ENCODE measurements at regions not wholly inside any gene's neighbourhood (a gene's known extent, or its start where the extent isn't known, plus 50 kb on each side); places are given as distances from the start of the nearest gene placed in this dataset.

DNA sequence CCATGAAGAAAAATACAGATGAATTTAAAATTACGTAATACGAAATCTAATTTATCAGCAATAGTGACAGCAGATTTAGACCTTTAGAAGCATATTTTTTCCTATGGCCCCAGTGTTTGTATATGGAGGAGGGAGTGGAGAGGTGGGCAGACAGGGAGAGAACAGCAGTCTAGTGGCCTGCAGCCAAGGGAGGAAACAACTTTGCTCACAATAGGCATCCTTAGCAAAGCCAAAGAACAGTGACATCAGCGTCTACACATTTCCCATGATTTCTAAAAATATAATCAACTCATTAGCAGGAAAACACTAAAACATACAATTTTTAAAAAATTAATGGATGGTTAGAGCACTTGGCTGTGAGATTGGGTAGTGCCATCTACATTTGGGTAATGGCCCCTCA is 622.6 kb upstream of the ATP2B1 start:
- no peaks in the 10 kb centered on the region for H3K9me3 ChIP-seq
- no peaks in the 10 kb centered on the region for H3K27me3 ChIP-seq (replicated peaks in 1 of 7)
- no peak for DNase-seq
- no peaks in the 10 kb centered on the region for H3K36me3 ChIP-seq
- H3K27ac ChIP-seq: no peak overlapping the region
- intact Hi-C loops (cut with DNase I; ENCODE audit: low total_unique reads): no loop called here
- H3K4me3 ChIP-seq: no peak overlapping the region
- WGBS, 5 donors: 79 to 90% (median 84%) methylated on average over 3 of the region's 3 CpGs
- TF ChIP-seq CTCF (IDR thresholded peaks at IDR 0.05 in 8 of 11, conservative IDR thresholded peaks at IDR 0.05 in 3 of 11): no peak
- no peak for TF ChIP-seq POLR2AphosphoS5 (IDR thresholded peaks at IDR 0.05)
- TF ChIP-seq POLR2A (IDR thresholded peaks at IDR 0.05): no peak
- peaks cover 0 to 5% (median 0%) of the 10 kb centered on the region in 6 donors for H3K4me1 ChIP-seq

GRCh38 chr12:90327793-90328743 is 619.4 kb upstream of the ATP2B1 start:
- Histone ChIP-seq H3K27ac (no peak overlapping the region), H3K4me3 (no peak overlapping the region), H3K27me3 (replicated peaks in 1 of 7) (no peaks in the 10 kb centered on the region), H3K9me3 (no peaks in the 10 kb centered on the region), H3K36me3 (no peaks in the 10 kb centered on the region), H3K4me1 (no peaks in the 10 kb centered on the region)
- TF ChIP-seq CTCF (IDR thresholded peaks at IDR 0.05 in 8 of 11, conservative IDR thresholded peaks at IDR 0.05 in 3 of 11): no peak
- no peak for TF ChIP-seq POLR2AphosphoS5 (IDR thresholded peaks at IDR 0.05)
- 75 to 81% (median 79%) methylated on average over 5 of the region's 5 CpGs for WGBS, 5 donors
- intact Hi-C loops (cut with DNase I; ENCODE audit: low total_unique reads): no loop called here
- DNase-seq: no peak

- Histone ChIP-seq H3K4me1 (no peaks in the 10 kb centered on the region), H3K9me3 (no peaks in the 10 kb centered on the region), H3K27ac (no peak overlapping the region), H3K36me3 (no peaks in the 10 kb centered on the region), H3K27me3 (replicated peaks in 1 of 7) (no peaks in the 10 kb centered on the region), H3K4me3 (no peak overlapping the region)
- WGBS, 5 donors: 85 to 100% (median 94%) methylated on average over 1 of the region's 1 CpG
- DNase-seq: no peak
- intact Hi-C loops (cut with DNase I; ENCODE audit: low total_unique reads): no loop called here
- TF ChIP-seq CTCF (IDR thresholded peaks at IDR 0.05 in 8 of 11, conservative IDR thresholded peaks at IDR 0.05 in 3 of 11): no peak
- TF ChIP-seq POLR2A (IDR thresholded peaks at IDR 0.05): no peak
- no peak for TF ChIP-seq POLR2AphosphoS5 (IDR thresholded peaks at IDR 0.05)
These were observed 614.6 kb upstream of the ATP2B1 start for GRCh38 chr12:90323217-90323616.

- H3K27me3 ChIP-seq (replicated peaks in 1 of 7): no peaks in the 10 kb centered on the region
- no peak overlapping the region for H3K27ac ChIP-seq
- DNase-seq: no peak
- H3K36me3 ChIP-seq: no peaks in the 10 kb centered on the region
- TF ChIP-seq CTCF (IDR thresholded peaks at IDR 0.05 in 8 of 11, conservative IDR thresholded peaks at IDR 0.05 in 3 of 11): no peak
- TF ChIP-seq POLR2A (IDR thresholded peaks at IDR 0.05): no peak
- TF ChIP-seq POLR2AphosphoS5 (IDR thresholded peaks at IDR 0.05): no peak
- no peaks in the 10 kb centered on the region for H3K9me3 ChIP-seq
- H3K4me3 ChIP-seq: no peak overlapping the region
- intact Hi-C loops (cut with DNase I; ENCODE audit: low total_unique reads): no loop called here
- H3K4me1 ChIP-seq: no peaks in the 10 kb centered on the region
These were observed 613.4 kb upstream of the ATP2B1 start for GRCh38 chr12:90322006-90322405.

All from spleen (tissue), 11 donors.